Activated T-helper 1 cell treated with Interleukin-2 at 50 U/mL for 16 hours (primary cell): ENCODE measurements at regions not wholly inside any gene's neighbourhood (a gene's known extent, or its start where the extent isn't known, plus 50 kb on each side); places are given as distances from the start of the nearest gene placed in this dataset.
"Not testable (repeated sequence)": the region's sequence is repeated elsewhere in the genome, so short reads cannot be mapped to it uniquely, and the experiment has no call there.

ENCODE experiments used
- DNase-seq: peaks from one replicate; pipeline ENCODE4 v3.0.0-alpha.2; 2020; ENCODE audit warnings: low read depth

DNA sequence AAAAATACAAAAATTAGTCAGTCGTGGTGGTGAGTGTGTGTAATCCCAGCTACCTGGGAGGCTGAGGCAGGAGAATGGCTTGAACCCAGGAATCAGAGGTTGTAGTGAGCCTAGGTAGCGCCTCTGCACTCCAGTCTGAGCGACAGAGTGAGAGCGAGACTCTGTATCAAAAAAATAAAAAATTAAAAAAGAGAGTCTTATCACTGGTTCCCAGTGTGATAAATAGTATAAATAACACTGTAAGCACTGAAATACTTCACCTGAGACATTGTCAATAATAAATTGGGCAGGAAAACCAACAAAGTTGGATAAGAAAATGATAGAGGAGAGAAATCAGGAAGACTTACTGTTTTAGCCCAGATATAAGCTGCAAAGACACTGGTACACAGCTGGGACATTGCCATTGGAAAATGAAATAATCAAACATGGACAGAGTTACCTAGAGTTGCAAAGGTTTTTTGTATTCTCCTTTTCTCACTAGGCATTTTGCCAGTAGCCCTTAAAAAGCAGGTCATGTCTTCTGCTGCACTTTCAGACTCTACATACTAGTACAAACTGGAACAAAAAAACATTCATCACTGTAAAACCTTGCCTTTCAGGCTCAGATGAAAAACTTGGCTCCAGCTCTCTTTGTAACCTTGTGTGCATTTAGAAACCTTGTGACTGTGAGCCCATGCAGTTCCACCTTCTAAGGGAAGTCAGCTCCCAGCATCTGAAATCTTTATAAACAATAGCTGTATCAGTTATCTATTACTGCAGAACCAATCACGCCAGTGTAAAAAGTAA lies 55.0 kb upstream of the PPP1R2C start:
- DNase-seq, result no peak

DNA sequence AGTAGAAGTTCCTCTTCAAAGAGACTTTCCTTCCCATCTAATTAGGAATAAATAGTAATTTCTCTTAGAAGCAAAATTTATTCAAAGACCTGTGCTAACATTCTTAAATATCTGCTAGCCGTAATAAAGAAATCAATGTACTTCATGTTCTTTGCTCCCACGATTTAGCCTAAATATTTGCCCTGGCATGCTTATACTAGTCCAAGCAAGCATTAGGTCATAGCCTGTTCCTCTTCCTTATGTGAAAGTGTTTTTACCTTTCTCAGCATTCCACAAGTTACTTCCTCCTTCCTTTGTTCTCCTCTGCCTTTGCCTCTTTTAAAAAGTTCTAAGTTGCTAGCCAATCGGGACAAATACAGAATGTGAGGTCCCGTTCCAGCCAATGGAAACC lies 55.6 kb upstream of the PPP1R2C start:
- not testable (repeated sequence) for DNase-seq

DNA sequence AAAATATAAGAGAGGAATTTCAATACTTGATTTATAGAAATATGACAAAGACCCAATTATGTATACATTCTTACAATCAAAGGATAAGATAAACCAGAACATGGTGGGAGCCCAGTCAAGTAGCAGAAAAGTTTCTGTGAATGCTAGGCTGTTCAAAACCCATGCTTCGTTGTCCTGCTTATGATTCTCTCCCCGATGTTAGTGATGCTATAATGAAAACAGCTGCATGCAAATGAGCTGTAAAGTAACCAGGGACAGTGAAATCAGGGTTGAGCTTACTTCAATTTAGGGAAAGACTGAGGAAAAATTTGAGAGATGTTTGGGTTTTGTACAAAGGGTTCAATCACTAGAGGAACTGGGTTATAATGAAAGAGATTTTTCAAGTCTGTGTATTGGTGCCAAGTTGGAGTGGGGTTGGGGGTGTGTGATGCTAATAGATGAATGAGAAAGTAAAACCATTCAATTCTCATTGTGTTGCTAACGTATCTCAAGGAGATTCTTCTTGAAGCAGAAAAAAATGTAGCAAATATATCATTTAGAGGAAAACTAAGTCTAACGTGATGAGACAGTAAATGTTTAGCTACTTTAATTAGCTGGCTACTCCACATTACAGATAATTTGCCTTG lies 59.3 kb upstream of the PPP1R2C start:
- no peak for DNase-seq

DNA sequence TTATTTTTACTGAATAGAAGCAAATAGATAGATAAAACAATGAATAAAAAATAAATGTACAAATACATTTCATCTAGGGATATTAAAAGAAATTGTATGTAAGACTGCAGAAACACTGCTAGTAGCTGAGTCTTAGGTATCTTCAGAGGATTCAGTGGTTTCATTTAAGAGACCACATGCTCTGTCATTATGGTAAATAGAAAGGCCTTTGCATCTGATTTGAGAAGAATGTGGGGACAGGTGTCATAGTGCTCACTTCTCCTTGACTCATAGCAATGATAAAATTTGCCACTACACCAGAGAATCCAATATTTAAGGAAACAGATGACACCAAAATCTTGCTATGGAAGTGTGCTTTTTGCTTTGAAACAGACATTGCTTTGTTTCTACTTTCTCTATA lies 59.8 kb upstream of the PPP1R2C start:
- DNase-seq, result no peak

DNA sequence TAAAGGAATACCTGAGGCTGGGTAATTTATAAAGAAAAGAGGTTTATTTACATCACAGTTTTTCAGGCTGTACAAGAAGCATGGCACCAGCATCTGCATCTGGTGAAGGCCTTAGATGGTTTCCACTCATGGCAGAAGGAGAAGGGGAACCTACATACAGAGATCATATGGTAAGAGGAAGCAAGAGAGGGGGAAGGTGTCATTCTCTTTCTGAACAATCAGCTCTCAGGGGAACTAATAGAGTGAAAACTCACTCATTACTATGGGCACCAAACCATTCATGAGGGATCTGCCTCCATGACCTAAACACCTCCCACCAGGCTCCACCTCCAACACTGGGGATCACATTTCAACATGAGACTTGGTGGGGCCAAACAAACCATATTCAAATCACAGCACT lies 61.7 kb upstream of the PPP1R2C start:
- no peak for DNase-seq

DNA sequence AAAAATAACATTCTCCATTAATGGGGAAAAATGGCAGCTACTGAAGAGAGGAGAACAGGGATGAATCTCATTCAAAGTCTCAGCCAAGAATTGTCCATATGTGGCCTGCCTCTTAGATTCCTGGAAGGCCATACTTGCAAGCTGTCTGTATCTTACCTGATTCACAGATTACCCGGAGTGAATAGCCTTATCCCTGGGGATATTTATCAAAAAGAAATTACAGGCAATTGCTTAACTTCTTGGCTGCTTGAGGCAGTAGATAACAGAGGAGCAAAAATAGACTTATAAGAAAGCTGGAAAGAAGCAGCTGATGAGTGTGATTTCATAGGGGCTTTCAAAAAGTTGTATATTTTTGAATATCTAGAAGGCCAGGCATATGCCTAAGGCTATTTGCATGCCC lies 68.8 kb upstream of the PPP1R2C start:
- DNase-seq, result no peak

DNA sequence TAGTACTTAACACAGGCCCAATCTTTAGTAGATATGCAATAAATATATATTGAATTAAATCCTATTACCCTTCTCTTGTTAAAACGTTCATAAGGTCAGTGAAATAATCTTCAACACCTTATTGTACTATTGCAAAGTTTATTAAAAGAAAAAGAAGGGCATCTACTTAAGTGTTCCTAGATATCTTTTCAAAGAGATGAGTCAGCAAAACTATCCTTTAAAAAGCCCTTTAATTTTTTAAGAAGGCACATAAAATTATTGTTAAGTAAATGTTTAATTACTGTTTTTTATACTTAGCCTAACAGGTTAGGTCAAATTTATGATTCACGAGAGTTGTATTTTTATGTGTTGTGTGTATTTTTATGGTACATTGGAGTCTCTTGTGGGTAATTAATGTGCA lies 77.3 kb upstream of the PPP1R2C start:
- no peak for DNase-seq

DNA sequence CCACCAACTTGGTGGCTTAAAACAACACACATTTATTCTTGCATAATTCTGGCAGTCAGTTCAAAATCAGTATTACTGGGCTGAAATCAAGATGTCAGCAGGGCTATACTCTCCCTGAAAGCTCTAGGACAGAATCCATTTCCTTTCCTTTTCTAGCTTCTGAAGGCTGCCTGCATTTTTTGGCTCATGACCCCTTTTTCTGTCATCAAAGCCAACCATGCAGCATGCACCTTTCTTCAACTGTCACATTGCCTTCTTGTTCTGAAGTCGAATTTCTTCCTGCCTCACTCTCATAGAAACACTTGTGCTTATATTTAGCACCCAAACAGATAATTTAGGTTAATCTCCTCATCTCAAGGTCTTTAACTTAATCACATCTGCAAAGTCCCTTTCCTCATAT lies 79.8 kb upstream of the PPP1R2C start:
- no peak for DNase-seq

DNA sequence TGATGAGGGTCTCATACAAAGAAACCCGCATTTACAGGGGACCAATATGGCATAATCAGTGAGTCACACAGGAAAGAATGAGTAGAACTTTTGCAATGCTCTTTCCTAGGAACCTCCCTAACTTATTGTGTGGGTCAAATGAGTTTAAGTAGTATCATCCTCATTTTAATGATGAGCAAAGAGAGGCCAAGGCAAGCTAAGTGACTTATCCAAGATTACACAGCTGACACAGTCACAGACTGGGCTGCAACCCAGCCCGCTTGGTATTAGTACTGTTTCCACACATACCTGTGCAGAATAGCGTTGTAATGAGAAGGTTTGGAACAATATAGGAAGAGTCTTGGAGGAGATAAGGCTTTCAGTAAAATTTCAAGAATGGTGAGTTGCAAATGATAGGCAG lies 91.0 kb upstream of the PPP1R2C start:
- DNase-seq, result no peak

DNA sequence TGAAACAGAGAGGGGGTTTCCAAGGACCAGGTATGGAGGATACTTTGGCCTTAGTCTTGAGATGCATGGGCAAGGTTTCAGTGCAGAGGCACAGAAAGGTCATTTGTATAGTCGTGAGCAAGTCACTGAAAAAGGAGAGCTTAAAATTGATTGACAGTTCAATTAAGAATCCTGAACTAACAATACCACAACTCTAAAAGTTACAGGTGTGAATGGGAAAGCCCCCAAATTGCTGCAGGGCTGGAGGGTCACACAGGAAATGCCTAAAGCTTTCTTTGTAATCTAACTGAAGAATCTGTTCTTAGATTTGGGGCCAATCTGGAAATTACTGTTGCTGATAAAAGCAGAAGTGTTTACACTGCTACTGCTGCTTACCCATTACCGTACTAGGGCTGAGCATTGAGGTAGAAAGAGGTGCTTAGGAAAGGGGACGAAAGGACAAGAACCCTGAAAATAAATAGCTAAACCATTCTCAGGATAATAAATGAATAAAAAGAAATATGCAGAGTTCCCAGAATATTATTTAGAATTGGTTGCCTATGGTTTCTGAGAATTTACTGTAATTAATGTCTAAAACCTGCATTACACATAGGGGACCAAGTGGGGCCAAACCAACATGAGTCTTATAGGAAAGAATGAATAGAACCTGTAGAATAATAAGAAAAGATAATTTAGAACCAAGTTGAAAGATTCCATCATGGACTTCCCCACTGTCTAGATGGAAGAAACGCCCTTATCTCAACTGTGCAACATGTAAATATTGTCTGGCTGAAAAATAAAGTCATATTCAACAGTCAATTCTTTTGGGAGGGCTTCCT lies 91.9 kb upstream of the PPP1R2C start:
- DNase-seq, result no peak

DNA sequence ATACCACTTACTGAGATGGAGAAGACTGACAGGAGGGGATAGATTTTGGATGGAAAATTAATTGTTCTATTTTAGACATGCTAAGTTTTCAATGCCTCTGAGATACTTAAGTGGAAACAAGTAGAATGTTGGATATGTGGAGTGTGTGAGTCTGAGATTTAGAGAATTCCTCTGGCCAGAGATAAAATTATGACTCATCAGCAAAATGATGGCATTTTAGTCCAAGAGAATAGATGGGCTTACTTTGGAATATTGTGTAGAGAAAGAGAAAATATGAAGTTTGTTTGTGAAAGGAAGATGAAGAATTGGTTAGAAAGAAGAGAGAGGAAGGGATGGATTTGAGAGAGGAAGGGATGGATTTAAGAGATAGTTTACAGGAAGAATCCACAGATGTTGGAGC lies 108.6 kb upstream of the PPP1R2C start:
- no peak for DNase-seq

DNA sequence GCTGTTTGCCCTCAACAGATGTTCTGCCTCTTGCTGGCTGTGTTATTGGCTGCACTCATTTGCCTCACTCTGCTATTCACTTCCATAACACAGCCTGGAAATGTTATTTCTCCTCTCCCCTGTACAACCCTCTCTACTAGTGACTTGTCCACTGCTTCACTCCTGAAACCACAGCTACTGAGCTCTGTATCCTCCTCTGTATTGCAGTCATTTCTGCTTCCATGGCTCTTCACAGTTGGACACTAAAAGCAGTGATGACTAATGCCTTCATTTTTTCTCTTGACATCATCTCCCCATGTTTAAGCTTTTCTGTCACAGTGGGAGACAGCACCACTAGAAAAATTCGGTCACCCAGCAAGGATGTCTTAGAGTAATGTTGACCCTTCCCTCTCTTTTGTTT lies 123.0 kb upstream of the PPP1R2C start:
- no peak for DNase-seq

DNA sequence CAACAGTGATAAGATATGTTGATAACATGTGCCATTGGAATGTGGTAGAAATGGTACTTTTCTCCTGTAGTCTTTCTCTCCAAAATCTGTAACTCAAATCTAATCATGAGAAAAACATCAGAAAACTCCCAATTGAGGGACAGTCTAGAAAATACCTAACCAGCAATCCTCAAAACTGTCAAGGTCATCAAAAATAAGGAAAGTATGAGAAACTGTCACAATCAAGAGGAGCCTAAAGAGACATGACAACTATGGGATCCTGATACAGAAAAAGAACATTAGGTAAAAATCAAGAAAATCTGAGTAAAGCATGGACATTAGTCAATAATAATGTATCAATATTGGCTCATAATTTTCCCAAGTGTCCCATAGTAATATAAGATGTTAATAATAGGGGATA lies 124.5 kb upstream of the PPP1R2C start:
- DNase-seq, result no peak

DNA sequence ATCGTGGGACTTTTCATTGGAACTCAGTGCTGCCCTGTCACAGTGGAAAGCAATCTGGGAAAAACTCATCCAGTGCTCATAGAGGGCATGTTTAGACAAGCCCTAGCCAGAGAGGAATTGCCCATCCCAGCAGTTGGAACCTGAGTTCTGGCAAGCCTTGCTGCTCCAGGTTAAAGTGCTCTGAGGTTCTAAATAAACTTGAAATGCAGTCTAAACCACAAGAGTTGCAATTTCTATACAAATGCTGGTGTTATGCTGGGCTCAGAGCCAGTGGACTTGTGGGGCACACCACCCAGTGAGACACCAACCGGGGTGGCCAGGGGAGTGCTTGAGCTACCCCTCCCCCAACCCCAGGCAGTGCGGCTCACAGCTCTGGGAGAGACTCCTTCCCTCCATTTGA lies 142.8 kb upstream of the PPP1R2C start:
- no peak for DNase-seq

DNA sequence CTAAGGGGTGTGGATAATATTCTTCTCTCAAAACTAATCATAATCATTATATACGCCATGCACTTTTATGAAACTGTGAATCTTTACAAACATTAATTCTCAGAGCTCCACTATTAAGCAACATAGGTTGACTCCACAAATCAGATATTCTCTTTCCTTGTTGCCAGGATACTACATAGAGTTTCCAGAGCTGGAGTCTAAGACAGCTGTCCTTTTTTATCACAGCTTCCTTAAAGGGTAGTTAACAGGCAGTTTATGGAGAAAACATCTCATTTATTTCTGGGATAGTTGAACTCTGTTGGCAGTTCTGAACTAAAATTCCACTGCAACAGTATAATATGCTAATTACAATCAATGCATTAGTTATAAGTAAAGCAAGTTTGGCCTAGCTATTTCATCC lies 152.1 kb upstream of the PPP1R2C start:
- DNase-seq, result no peak

DNA sequence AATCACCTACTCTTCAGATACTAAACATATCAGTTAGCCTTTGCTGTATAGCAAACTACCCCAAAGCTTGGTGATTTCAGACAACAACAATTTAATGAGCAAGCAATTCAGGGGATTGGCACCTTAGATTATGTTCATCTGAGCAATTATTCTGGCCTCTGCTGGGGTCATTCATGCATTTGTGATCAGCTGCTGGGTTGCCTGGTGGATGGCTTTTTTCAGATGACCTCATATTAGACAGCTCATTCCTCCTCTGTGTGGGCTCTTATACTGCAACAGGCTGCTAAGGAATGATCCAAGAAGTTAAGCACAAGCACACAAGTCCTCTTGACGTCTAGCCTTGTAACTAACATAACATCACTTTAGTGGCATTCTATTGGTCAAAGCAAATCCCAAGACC lies 153.0 kb upstream of the PPP1R2C start:
- no peak for DNase-seq

DNA sequence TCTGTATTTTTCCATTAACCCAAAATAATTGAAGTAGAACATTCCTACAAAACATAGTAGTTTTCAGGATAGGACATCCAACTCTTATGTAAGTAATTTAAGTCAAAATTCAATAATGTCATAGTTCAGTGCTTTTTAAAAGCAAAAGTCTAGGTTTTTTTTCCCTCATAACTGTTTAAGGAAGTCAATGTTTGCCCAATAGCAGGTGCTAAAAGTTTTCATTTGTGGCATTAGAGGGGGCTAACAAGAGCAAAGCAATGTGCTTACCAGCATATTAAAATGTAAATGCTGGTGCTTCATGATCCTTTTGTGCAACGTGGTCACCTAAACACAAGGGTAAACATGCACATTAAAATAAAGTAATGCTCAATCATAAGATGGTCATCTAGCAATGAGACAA lies 155.2 kb upstream of the PPP1R2C start:
- no peak for DNase-seq

DNA sequence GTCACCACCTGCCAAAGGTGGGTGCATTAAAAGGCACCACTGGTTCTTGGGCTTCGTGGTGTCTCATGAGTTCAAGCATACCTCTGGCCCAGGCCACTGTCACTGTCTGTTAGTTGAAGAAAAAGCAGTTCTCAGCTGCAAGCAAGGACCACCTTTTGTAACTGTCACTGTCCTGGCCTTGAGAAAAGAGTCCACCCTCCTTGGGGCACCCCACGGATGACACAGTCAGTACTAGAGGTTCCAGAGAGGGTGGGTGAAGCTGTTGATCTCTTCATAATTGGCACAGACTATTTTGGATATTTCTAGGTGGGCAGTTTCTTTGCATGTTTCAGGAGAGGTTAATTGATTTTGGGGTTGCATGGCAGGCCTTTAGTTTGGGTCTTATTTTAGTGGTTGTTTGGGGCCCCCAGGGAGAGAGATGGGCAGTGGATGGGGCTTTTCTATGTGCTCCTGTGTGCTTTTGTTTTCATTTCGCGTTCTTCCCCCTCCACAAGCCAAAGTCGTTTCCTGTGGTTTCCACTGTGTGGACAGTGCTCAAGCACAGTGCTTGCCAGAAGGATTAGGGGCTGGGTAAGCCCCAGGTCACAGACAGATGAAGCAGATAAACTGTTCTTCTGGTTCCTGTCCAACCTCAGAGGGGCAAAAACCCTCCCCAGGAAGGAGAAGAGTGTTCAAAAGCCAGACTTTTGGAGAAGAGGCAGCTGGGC lies 156.2 kb upstream of the PPP1R2C start:
- DNase-seq, result no peak

DNA sequence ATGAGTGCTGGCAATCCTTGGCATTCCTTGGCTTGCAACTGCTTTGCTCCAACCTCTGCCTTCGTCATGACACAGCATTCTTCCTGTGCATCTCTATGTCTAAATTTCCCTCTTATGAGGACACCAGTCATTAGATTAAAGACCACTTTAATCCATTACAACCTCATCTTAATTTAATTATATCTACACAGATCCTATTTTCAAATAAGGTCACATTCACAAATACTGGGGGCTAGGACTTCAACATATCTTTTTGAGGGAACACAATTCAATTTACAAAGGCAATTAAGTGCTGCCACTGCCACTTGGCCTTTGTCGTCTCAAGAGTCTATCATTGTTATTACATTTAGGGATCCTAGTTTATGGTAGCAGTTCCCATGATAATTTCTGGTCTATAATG lies 163.7 kb upstream of the PPP1R2C start:
- DNase-seq, result no peak

DNA sequence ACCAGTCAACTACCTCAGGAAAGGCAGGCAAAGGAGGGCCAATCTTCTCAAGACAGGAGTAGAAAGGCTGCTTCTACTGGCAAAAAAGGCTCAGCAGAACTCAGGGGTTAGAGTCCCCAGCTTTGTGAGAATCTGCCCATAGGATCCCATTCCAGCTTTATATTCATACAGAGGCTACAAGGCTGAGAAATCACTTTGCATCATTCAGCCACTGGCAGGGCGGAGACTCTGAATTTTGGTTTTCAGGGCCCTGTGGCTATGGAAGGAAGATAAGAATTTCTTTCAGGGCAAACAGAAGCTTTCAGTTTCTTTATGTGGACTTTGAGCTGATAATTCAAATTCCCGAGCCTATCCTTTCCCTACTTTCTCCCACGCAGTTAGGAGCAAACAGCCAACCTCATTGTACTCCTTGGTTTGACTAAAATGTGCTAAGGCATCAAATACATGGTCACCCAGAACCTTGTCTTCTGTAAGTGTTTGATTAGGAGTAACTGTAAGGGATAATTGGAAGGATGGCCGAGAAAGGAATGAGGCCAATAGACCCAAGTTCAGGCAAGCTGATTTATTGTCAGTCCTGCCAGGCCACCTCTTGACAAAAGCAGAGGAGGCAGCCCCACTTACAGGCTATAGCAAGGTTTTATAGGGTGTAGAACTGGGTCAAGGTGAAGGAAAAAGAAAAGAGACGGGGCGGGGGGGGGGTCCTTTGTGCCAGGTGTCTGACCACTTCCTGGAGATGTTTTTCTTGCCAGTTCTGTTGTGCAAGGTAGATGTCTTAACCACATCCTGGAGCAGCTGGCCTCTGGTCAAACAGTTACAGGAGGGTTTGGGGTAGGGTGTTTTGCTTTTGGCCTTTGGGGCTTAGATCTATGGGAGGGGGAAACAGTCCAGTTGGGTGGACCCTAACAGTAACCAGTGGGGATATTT lies 165.3 kb upstream of the PPP1R2C start:
- peak; percentile 27 for DNase-seq

DNA sequence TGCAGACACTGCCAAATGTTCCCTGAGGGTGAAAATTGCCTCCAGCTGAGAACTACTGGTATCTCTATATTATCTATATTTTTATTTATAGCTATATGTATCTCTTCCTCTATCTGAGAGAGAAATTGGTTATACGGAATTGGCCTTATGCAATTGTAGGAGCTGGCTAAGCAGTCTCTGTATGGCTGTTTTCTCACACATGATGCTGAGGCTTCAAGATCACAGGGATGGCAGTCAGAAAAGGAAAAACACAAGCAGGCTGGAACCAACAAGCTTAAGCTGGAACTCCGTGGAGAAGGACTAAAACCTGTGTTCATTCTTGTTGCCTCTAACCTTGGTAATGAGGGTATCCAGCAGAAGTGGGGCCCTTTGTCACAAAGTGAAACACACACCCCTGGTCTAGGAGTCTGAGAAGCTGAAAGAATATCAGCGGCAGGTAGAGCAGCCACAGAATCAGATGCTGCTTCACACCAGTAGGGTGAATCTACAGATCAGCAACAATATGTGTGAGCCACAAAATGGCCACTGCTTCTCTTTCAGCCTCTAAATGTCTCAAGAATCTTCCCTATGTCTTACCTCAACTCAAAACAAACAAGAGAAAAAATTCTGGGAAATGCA lies 166.5 kb upstream of the PPP1R2C start:
- DNase-seq, result no peak
